ENCODE measurements at regions not wholly inside any gene's neighbourhood (a gene's known extent, or its start where the extent isn't known, plus 50 kb on each side); places are given as distances from the start of the nearest gene placed in this dataset.

DNA sequence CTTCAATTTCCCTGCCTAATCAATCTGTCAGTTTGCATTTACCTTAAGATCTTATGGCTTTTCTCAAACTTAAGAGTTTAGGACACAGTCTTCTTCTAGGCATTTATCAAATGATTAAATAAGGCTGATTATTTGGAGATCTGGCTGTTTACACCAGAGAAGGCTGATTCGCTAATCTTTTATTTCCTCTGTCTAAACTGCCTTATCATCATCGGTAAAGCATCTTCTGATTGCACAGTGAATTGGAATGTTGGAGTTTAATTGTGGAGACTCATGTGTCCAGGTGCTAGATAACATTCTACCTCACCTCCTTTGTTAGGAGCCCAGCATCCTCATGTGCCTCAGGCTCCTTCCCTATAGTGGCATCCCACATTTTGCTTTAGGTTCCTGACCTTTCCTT, 100.3 kb upstream of the DDIT4L start:
- CTCF ChIA-PET, result no interaction called here
- H3K4me2 ChIP-seq, result no peak overlapping the region
- POLR2A ChIA-PET, result no interaction called here

DNA sequence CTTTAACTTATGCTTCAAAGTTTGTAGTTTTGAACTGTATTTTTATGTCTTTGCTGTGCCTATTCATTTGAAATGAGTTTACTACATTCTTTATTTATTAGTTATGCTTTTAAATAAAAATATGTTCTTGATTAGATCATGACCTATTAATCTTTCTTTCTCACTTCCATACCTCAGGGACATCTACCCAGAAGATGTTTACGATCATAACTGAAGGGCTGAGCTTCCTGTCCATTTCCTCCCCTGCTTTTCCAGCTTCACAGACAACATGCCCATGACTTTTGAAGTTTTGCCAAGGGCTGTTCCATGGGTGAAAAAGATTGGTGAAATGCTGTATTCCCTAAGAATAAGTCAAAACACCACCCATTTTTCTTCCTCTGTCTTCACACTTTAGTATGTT, 99.7 kb upstream of the DDIT4L start:
- FAIRE-seq (no peak), DNase-seq (ENCODE audit: low read depth in 1 of 2, low spot score in 1 of 2) (no peak), ATAC-seq (no peak)
- Histone ChIP-seq H3K4me1 (no peaks in the 10 kb centered on the region), H3K4me3 (no peak overlapping the region), H3K4me2 (no peak overlapping the region), H3K27ac (no peak overlapping the region), H3K9me3 (no peaks in the 10 kb centered on the region)
- WGBS (ENCODE audit: missing lambda C conversion rate), result 57% methylated on average over 1 of the region's 1 CpG
- TF ChIP-seq RAD21 (conservative IDR thresholded peaks at IDR 0.05 in 1 of 2, IDR thresholded peaks at IDR 0.05 in 1 of 2), result no peak
- TF ChIP-seq HES2 (IDR thresholded peaks at IDR 0.05), result no peak
- TF ChIP-seq CBX2 (IDR thresholded peaks at IDR 0.05; ENCODE audit: borderline replicate concordance, low read depth), result no peak
- TF ChIP-seq MYC (IDR thresholded peaks at IDR 0.05; ENCODE audit: borderline replicate concordance, low read length), result no peak
- TF ChIP-seq POLR2AphosphoS2 (conservative IDR thresholded peaks at IDR 0.05; ENCODE audit: low read length), result no peak
- no peak for TF ChIP-seq MAFK (IDR thresholded peaks at IDR 0.05; ENCODE audit: partially characterized antibody)
- TF ChIP-seq NR3C1 (IDR thresholded peaks at IDR 0.05), result no peak
- TF ChIP-seq TP53 (CRISPR knock-in tag; IDR thresholded peaks at IDR 0.05), result no peak
- ChIA-PET CTCF (no interaction called here), POLR2A (no interaction called here)

More for the DNA sequence above, 100.3 kb upstream of the DDIT4L start:
- no peak overlapping the region for H3K27ac ChIP-seq
- H3K4me3 ChIP-seq, result no peak overlapping the region
- 53% methylated on average over 2 of the region's 2 CpGs for WGBS (ENCODE audit: missing lambda C conversion rate)
- DNase-seq (ENCODE audit: low read depth in 1 of 2, low spot score in 1 of 2) (no peak), FAIRE-seq (no peak), ATAC-seq (no peak)
- no peaks in the 10 kb centered on the region for H3K4me1 ChIP-seq
- no peaks in the 10 kb centered on the region for H3K9me3 ChIP-seq
- TF ChIP-seq BHLHE40 (IDR thresholded peaks at IDR 0.05; ENCODE audit: low read depth, low read length) (no peak), RARB (CRISPR knock-in tag; IDR thresholded peaks at IDR 0.05) (no peak), FOSB (CRISPR knock-in tag; IDR thresholded peaks at IDR 0.05) (no peak), NR3C1 (IDR thresholded peaks at IDR 0.05) (no peak), JUNB (IDR thresholded peaks at IDR 0.05) (no peak), GATA3 (IDR thresholded peaks at IDR 0.05; ENCODE audit: borderline replicate concordance) (no peak), CHD2 (IDR thresholded peaks at IDR 0.05; ENCODE audit: low read length, partially characterized antibody) (no peak), HOXB5 (CRISPR knock-in tag; IDR thresholded peaks at IDR 0.05) (no peak), HDAC2 (IDR thresholded peaks at IDR 0.05) (no peak), EP300 (IDR thresholded peaks at IDR 0.05) (no peak), SMC3 (IDR thresholded peaks at IDR 0.05) (no peak), CEBPB (IDR thresholded peaks at IDR 0.05) (no peak), POLR2A (IDR thresholded peaks at IDR 0.05; ENCODE audit: low read length) (no peak), RCOR1 (IDR thresholded peaks at IDR 0.05; ENCODE audit: low read depth, low read length) (no peak), RNF2 (IDR thresholded peaks at IDR 0.05; ENCODE audit: borderline replicate concordance, low read depth) (no peak), HOXA7 (CRISPR knock-in tag; IDR thresholded peaks at IDR 0.05) (no peak)
- TF ChIP-seq, protein P1, sequence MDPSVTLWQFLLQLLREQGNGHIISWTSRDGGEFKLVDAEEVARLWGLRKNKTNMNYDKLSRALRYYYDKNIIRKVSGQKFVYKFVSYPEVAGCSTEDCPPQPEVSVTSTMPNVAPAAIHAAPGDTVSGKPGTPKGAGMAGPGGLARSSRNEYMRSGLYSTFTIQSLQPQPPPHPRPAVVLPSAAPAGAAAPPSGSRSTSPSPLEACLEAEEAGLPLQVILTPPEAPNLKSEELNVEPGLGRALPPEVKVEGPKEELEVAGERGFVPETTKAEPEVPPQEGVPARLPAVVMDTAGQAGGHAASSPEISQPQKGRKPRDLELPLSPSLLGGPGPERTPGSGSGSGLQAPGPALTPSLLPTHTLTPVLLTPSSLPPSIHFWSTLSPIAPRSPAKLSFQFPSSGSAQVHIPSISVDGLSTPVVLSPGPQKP (IDR thresholded peaks at IDR 0.05; ENCODE audit: low read depth, low read length), result no peak
- TF ChIP-seq, protein P2, sequence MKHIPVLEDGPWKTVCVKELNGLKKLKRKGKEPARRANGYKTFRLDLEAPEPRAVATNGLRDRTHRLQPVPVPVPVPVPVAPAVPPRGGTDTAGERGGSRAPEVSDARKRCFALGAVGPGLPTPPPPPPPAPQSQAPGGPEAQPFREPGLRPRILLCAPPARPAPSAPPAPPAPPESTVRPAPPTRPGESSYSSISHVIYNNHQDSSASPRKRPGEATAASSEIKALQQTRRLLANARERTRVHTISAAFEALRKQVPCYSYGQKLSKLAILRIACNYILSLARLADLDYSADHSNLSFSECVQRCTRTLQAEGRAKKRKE (CRISPR knock-in tag; IDR thresholded peaks at IDR 0.05; ENCODE audit: low read depth), result no peak
- TF ChIP-seq, protein P3, sequence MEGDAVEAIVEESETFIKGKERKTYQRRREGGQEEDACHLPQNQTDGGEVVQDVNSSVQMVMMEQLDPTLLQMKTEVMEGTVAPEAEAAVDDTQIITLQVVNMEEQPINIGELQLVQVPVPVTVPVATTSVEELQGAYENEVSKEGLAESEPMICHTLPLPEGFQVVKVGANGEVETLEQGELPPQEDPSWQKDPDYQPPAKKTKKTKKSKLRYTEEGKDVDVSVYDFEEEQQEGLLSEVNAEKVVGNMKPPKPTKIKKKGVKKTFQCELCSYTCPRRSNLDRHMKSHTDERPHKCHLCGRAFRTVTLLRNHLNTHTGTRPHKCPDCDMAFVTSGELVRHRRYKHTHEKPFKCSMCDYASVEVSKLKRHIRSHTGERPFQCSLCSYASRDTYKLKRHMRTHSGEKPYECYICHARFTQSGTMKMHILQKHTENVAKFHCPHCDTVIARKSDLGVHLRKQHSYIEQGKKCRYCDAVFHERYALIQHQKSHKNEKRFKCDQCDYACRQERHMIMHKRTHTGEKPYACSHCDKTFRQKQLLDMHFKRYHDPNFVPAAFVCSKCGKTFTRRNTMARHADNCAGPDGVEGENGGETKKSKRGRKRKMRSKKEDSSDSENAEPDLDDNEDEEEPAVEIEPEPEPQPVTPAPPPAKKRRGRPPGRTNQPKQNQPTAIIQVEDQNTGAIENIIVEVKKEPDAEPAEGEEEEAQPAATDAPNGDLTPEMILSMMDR (IDR thresholded peaks at IDR 0.05), result no peak
- TF ChIP-seq, protein P4, sequence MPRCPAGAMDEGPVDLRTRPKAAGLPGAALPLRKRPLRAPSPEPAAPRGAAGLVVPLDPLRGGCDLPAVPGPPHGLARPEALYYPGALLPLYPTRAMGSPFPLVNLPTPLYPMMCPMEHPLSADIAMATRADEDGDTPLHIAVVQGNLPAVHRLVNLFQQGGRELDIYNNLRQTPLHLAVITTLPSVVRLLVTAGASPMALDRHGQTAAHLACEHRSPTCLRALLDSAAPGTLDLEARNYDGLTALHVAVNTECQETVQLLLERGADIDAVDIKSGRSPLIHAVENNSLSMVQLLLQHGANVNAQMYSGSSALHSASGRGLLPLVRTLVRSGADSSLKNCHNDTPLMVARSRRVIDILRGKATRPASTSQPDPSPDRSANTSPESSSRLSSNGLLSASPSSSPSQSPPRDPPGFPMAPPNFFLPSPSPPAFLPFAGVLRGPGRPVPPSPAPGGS (IDR thresholded peaks at IDR 0.05), result no peak

Data from A549 (cell line).